ENCODE measurements at regions not wholly inside any gene's neighbourhood (a gene's known extent, or its start where the extent isn't known, plus 50 kb on each side); places are given as distances from the start of the nearest gene placed in this dataset.

DNA sequence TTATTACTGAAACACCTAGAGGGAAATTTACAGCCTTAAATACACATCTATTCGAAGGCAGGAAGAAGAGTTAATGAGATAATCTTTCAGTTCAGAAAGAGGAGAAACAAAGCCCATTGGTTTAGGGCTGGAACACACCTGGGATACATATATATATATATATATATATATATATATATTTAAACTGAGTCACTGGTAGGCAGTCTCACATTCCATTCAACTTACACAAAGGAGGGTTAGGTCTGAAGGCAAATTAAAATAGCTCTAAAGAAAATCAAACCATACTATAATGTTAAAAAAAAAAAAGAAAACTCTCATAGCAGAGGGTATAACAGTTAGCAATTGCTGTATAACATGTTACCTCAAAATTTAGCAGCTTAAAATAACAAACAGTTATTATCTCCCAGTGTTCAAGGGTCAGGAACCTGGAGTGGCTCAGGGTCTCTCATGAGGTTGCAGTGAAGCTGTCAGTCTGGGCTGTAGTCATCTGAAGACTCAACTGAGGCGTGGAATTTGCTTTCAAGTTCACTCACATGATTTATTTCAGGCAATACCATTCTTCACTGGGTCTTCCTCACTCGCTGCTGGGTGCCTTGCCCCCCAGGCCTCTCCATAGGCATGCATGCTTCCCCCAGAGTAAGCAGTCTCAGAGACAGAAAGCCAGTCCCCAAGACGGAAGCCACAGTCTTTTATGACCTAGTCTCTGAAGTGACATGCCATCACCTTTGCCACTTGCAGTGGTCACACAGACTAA lies 332.8 kb downstream of the NSG2 start:
- Histone ChIP-seq H3K4me1 (ENCODE audit: control insufficient read depth in 1 of 2, extremely low read depth in 1 of 2, insufficient read depth in 2 of 2, low read length in 2 of 2) (no peaks in the 10 kb centered on the region), H3K36me3 (ENCODE audit: control insufficient read depth in 2 of 2, extremely low read depth in 1 of 2, insufficient read depth in 1 of 2, low read length in 1 of 2) (no peaks in the 10 kb centered on the region), H3K9me3 (no peaks in the 10 kb centered on the region), H3K27me3 (replicated peaks in 1 of 2; ENCODE audit: control insufficient read depth in 2 of 2, extremely low read depth in 1 of 2, insufficient read depth in 2 of 2, low read length in 1 of 2) (peaks cover 3 to 6% of the 10 kb centered on the region in 2 experiments), H3K27ac (ENCODE audit: low read length) (no peak overlapping the region), H3K4me3 (ENCODE audit: control insufficient read depth in 1 of 2, extremely low read depth in 1 of 2, low read length in 1 of 2) (no peak overlapping the region)
- Mint-ChIP-seq H3K36me3 (no peaks in the 10 kb centered on the region), H3K9me3 (peaks cover 0 to 12% (median 0%) of the 10 kb centered on the region in 3 donors), H3K4me3 (no peak overlapping the region), H3K27ac (no peak overlapping the region), H3K4me1 (no peaks in the 10 kb centered on the region), H3K27me3 (peaks cover 2 to 8% of the 10 kb centered on the region in 2 donors)
- ATAC-seq (replicated peaks in 1 of 4), result no peak
- ChIA-PET CTCF (no interaction called here), POLR2A (no interaction called here)
- WGBS (ENCODE audit: insufficient coverage), result 57% methylated on average over 1 of the region's 4 CpGs
- DNase-seq, result no peak

GRCh38 chr5:174380311-174380710 lies 334.8 kb downstream of the NSG2 start:
- ATAC-seq (replicated peaks in 1 of 4) (no peak), DNase-seq (no peak)
- Histone ChIP-seq H3K9me3 (no peaks in the 10 kb centered on the region), H3K4me3 (ENCODE audit: control insufficient read depth in 1 of 2, extremely low read depth in 1 of 2, low read length in 1 of 2) (no peak overlapping the region), H3K4me1 (ENCODE audit: control insufficient read depth in 1 of 2, extremely low read depth in 1 of 2, insufficient read depth in 2 of 2, low read length in 2 of 2) (no peaks in the 10 kb centered on the region), H3K27me3 (replicated peaks in 1 of 2; ENCODE audit: control insufficient read depth in 2 of 2, extremely low read depth in 1 of 2, insufficient read depth in 2 of 2, low read length in 1 of 2) (peaks cover 3% of the 10 kb centered on the region in 2 experiments), H3K27ac (ENCODE audit: low read length) (no peak overlapping the region), H3K36me3 (ENCODE audit: control insufficient read depth in 2 of 2, extremely low read depth in 1 of 2, insufficient read depth in 1 of 2, low read length in 1 of 2) (no peaks in the 10 kb centered on the region)
- 80% methylated on average over 1 of the region's 2 CpGs for WGBS (ENCODE audit: insufficient coverage)
- no peaks in the 10 kb centered on the region for H3K36me3 Mint-ChIP-seq
- H3K27ac Mint-ChIP-seq, result no peak overlapping the region
- ChIA-PET CTCF (no interaction called here), POLR2A (no interaction called here)
- peaks cover 0 to 10% (median 0%) of the 10 kb centered on the region in 3 donors for H3K9me3 Mint-ChIP-seq
- no peaks in the 10 kb centered on the region for H3K4me1 Mint-ChIP-seq
- H3K4me3 Mint-ChIP-seq, result no peak overlapping the region
- H3K27me3 Mint-ChIP-seq, result peaks cover 7 to 8% of the 10 kb centered on the region in 2 donors

DNA sequence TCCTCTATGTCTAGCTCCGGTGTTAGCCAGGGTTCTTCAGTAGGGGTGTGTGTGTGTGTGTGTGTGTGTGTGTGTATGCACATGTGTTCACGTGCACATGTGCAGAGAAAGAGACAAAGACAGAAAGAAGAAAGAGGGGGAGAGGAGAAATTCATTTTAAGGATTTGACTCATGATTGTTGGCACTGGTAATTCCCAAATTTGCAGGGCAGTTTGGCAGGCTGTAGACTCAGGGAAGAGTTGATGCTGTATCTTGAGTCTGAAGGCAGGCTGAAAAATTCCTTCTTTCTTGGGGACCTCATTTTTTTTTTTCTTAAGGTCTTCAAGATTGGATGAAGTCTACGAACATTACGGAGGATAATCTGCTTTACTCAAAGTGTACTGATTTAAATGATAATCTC lies 335.7 kb downstream of the NSG2 start:
- peaks cover 0 to 10% (median 0%) of the 10 kb centered on the region in 3 donors for H3K9me3 Mint-ChIP-seq
- H3K4me3 ChIP-seq (ENCODE audit: control insufficient read depth in 1 of 2, extremely low read depth in 1 of 2, low read length in 1 of 2), result no peak overlapping the region
- no peaks in the 10 kb centered on the region for H3K4me1 Mint-ChIP-seq
- H3K27ac ChIP-seq (ENCODE audit: low read length), result no peak overlapping the region
- H3K36me3 Mint-ChIP-seq, result no peaks in the 10 kb centered on the region
- 67% methylated on average over 1 of the region's 4 CpGs for WGBS (ENCODE audit: insufficient coverage)
- DNase-seq, result no peak
- no peaks in the 10 kb centered on the region for H3K36me3 ChIP-seq (ENCODE audit: control insufficient read depth in 2 of 2, extremely low read depth in 1 of 2, insufficient read depth in 1 of 2, low read length in 1 of 2)
- H3K27me3 ChIP-seq (replicated peaks in 1 of 2; ENCODE audit: control insufficient read depth in 2 of 2, extremely low read depth in 1 of 2, insufficient read depth in 2 of 2, low read length in 1 of 2), result peaks cover 3% of the 10 kb centered on the region in 2 experiments
- no peaks in the 10 kb centered on the region for H3K9me3 ChIP-seq
- no peak overlapping the region for H3K4me3 Mint-ChIP-seq
- ChIA-PET POLR2A (interaction anchor here in 1 of 2 donors (0.7 kb wide), 1 partner anchor 18 kb away, joined by 3 read pairs; no protein-coding TSS in a partner anchor), CTCF (no interaction called here)
- no peak for ATAC-seq (replicated peaks in 1 of 4)
- H3K4me1 ChIP-seq (ENCODE audit: control insufficient read depth in 1 of 2, extremely low read depth in 1 of 2, insufficient read depth in 2 of 2, low read length in 2 of 2), result no peaks in the 10 kb centered on the region
- H3K27me3 Mint-ChIP-seq, result peaks cover 15 to 17% of the 10 kb centered on the region in 2 donors
- no peak overlapping the region for H3K27ac Mint-ChIP-seq

DNA sequence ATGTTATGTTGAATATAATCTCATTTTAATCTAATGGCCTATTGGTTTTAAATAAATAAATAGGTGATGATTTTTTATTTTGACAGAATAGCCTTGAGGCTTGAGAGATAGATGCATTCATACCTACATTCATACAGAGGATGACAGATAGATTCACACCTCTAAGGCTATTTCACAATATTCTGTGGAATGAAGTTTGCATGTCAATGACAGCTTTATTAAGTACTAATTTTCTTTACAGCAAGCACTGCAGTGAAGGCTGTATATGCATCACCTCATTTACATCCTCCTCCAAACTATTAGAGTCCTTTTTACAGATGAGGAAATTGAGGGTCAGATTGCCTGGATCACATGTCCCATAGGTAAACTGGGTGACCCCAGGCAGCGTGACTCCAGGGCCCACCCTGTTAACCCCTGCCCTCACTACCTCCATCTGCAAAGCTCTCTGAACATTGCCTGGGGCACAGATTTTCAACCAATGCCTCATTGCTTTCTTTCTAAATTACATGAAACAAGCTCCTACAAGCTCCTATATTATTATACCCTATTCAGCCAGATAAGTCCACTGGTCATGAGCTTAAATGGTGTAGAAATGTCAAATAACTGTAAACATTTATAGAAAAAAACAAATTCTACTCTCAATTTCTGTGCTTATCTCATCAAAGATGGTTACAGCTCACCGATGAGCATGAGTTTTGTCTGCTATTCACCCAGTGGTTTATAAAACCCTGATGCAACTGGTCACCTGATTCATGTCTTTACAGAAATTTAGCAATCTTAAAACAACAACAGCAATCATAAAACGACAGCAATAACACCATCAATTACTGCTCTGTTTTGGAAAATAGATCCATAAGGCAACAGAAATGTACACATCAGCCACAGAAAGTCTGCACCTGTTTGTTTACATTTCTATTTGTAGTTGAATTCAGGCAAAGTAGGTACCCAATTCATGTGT lies 338.0 kb downstream of the NSG2 start:
- ATAC-seq (replicated peaks in 1 of 4), result no peak
- Mint-ChIP-seq H3K27me3 (peaks cover 24 to 25% of the 10 kb centered on the region in 2 donors), H3K36me3 (no peaks in the 10 kb centered on the region), H3K9me3 (peaks cover 0 to 10% (median 0%) of the 10 kb centered on the region in 3 donors), H3K4me3 (no peak overlapping the region), H3K4me1 (no peaks in the 10 kb centered on the region), H3K27ac (no peak overlapping the region)
- Histone ChIP-seq H3K9me3 (no peaks in the 10 kb centered on the region), H3K4me1 (ENCODE audit: control insufficient read depth in 1 of 2, extremely low read depth in 1 of 2, insufficient read depth in 2 of 2, low read length in 2 of 2) (no peaks in the 10 kb centered on the region), H3K27ac (ENCODE audit: low read length) (no peak overlapping the region), H3K4me3 (ENCODE audit: control insufficient read depth in 1 of 2, extremely low read depth in 1 of 2, low read length in 1 of 2) (no peak overlapping the region), H3K27me3 (replicated peaks in 1 of 2; ENCODE audit: control insufficient read depth in 2 of 2, extremely low read depth in 1 of 2, insufficient read depth in 2 of 2, low read length in 1 of 2) (peaks cover 3 to 8% of the 10 kb centered on the region in 2 experiments), H3K36me3 (ENCODE audit: control insufficient read depth in 2 of 2, extremely low read depth in 1 of 2, insufficient read depth in 1 of 2, low read length in 1 of 2) (no peaks in the 10 kb centered on the region)
- WGBS (ENCODE audit: insufficient coverage), result 67% methylated on average over 2 of the region's 3 CpGs
- POLR2A ChIA-PET, result no interaction called here
- CTCF ChIA-PET, result no interaction called here
- DNase-seq, result no peak

- Histone ChIP-seq H3K4me1 (ENCODE audit: control insufficient read depth in 1 of 2, extremely low read depth in 1 of 2, insufficient read depth in 2 of 2, low read length in 2 of 2) (no peaks in the 10 kb centered on the region), H3K4me3 (ENCODE audit: control insufficient read depth in 1 of 2, extremely low read depth in 1 of 2, low read length in 1 of 2) (no peak overlapping the region), H3K27ac (ENCODE audit: low read length) (no peak overlapping the region), H3K27me3 (replicated peaks in 1 of 2; ENCODE audit: control insufficient read depth in 2 of 2, extremely low read depth in 1 of 2, insufficient read depth in 2 of 2, low read length in 1 of 2) (peaks cover 0 to 6% of the 10 kb centered on the region in 2 experiments), H3K9me3 (no peaks in the 10 kb centered on the region), H3K36me3 (ENCODE audit: control insufficient read depth in 2 of 2, extremely low read depth in 1 of 2, insufficient read depth in 1 of 2, low read length in 1 of 2) (no peaks in the 10 kb centered on the region)
- Mint-ChIP-seq H3K36me3 (no peaks in the 10 kb centered on the region), H3K4me1 (no peaks in the 10 kb centered on the region), H3K27ac (no peak overlapping the region), H3K4me3 (no peak overlapping the region), H3K9me3 (peaks cover 0 to 9% (median 0%) of the 10 kb centered on the region in 3 donors), H3K27me3 (peaks cover 24 to 25% of the 10 kb centered on the region in 2 donors)
- DNase-seq (no peak), ATAC-seq (replicated peaks in 1 of 4) (no peak)
- ChIA-PET CTCF (no interaction called here), POLR2A (no interaction called here)
- 90% methylated on average over 12 of the region's 17 CpGs for WGBS (ENCODE audit: insufficient coverage)
These were observed 339.0 kb downstream of the NSG2 start for GRCh38 chr5:174384509-174384947.

DNA sequence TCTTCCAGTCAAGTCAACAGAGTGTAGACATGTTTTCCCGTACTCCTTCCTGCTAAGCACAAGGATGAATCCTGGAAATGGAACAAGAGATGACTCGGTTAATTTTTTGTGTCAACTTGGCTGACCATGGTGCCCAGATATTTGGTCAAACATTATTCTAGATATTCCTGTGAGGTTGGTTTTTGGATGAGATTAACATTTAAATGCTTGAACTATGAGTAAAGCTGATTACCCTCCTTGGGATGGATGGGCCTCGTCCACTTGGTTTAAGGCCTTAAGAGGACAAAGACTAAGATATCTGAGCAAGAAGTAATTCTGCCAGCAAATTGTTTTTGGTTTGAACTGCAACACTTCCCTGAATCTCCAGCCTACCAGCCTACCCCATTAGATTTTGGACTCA lies 338.1 kb upstream of the MSX2 start:
- 100% methylated on average over 1 of the region's 3 CpGs for WGBS (ENCODE audit: insufficient coverage)
- H3K27me3 ChIP-seq (replicated peaks in 1 of 2; ENCODE audit: control insufficient read depth in 2 of 2, extremely low read depth in 1 of 2, insufficient read depth in 2 of 2, low read length in 1 of 2), result peaks cover 0 to 6% of the 10 kb centered on the region in 2 experiments
- Mint-ChIP-seq H3K27me3 (peaks cover 23 to 24% of the 10 kb centered on the region in 2 donors), H3K27ac (no peak overlapping the region), H3K9me3 (no peaks in the 10 kb centered on the region), H3K4me3 (no peak overlapping the region), H3K36me3 (no peaks in the 10 kb centered on the region), H3K4me1 (no peaks in the 10 kb centered on the region)
- ChIA-PET POLR2A (no interaction called here), CTCF (no interaction called here)
- no peak for DNase-seq
- no peaks in the 10 kb centered on the region for H3K36me3 ChIP-seq (ENCODE audit: control insufficient read depth in 2 of 2, extremely low read depth in 1 of 2, insufficient read depth in 1 of 2, low read length in 1 of 2)
- no peak for ATAC-seq (replicated peaks in 1 of 4)
- no peak overlapping the region for H3K4me3 ChIP-seq (ENCODE audit: control insufficient read depth in 1 of 2, extremely low read depth in 1 of 2, low read length in 1 of 2)
- H3K27ac ChIP-seq (ENCODE audit: low read length), result no peak overlapping the region
- no peaks in the 10 kb centered on the region for H3K4me1 ChIP-seq (ENCODE audit: control insufficient read depth in 1 of 2, extremely low read depth in 1 of 2, insufficient read depth in 2 of 2, low read length in 2 of 2)
- H3K9me3 ChIP-seq, result no peaks in the 10 kb centered on the region

Data from T-cell (primary cell).